HG02938 (cell line): ENCODE measurements at regions not wholly inside any gene's neighbourhood (a gene's known extent, or its start where the extent isn't known, plus 50 kb on each side); places are given as distances from the start of the nearest gene placed in this dataset.
"Not testable (repeated sequence)": the region's sequence is repeated elsewhere in the genome, so short reads cannot be mapped to it uniquely, and the experiment has no call there.

ENCODE experiments used
- ATAC-seq: cut with Tn5 transposase; IDR thresholded peaks from one replicate; pipeline ENCODE4 v1.9.1; 2021; ENCODE audit warnings: mild to moderate bottlenecking, moderate library complexity; ENCODE audit not compliant: unreplicated experiment

GRCh38 chr3:81998139-81998755 is 236.8 kb upstream of the GBE1 start:
- ATAC-seq = no peak

DNA sequence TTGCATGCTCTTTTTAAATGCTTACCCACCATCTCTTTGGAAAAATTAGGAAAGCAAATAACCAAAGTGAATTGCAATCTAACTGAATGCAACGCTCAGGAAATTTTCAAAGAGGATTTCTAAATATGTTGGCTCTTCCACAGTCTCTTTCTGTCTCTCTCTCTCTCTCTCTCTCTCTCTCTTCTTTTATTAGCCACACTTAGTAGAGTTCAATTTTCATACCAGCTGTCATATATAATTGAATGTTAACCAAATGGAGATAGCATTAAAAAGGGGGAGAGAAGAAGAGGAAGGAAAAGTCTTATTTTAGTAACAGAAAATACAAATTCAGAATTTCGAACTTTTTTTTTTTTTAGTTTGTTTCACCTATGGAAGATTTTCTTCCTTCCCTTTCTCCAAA is 235.9 kb upstream of the GBE1 start:
- no peak for ATAC-seq

GRCh38 chr3:81995329-81995728 is 233.9 kb upstream of the GBE1 start:
- no peak for ATAC-seq

DNA sequence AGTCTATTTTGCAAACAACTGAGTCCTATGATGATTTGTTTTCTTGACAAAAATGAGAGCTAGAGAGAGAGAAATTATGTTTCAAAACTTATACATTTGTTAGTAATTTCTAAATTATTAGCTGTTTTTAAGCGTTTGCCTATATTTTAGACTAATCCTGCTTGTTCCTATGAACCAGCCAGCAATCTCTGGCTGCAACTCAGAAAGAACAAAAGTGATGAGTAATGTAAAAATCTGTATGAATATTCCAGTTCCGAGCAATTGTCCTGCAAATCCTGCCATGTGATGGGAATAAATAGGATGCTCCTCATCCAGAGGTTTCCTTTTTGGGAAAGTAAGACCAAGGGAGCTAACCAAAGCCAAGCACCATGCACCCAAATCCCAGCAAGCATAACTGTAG is 228.3 kb upstream of the GBE1 start:
- ATAC-seq = no peak

DNA sequence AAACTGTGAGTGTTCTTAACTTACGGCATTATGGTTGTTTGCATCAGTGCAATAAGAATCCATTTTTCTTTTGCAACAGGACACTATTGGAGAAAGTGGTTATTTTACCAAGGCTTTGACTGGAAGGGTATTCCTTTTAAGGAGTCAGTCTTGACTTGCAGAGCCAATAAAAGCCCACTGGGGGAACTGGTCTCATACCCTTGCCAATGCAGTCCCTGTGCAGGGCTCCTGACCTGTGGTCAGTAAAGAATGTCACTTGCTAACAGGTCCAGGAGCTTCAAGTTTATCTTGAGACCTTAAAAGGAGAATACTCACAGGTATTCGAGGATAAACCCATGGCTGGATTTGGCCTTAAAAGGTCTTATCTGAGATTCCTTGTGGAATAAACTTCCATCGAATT is 227.8 kb upstream of the GBE1 start:
- no peak for ATAC-seq

DNA sequence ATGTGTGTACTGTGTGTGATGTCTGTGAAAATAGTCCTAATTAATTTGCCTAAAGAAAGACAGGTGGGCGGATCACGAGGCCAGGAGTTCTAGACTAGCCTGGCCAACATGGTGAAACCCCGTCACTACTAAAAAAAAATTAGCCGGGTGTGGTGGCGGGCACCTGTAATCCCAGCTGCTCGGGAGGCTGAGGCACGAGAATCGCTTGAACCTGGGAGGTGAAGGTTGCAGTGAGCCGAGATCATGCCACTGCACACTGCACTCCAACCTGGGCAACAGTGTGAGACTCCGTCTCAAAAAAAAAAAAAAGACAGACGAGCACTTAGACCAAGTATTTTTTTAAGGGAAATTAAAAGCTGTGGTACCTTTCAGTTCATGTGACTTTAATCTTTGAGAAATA is 226.0 kb upstream of the GBE1 start:
- ATAC-seq = not testable (repeated sequence)

DNA sequence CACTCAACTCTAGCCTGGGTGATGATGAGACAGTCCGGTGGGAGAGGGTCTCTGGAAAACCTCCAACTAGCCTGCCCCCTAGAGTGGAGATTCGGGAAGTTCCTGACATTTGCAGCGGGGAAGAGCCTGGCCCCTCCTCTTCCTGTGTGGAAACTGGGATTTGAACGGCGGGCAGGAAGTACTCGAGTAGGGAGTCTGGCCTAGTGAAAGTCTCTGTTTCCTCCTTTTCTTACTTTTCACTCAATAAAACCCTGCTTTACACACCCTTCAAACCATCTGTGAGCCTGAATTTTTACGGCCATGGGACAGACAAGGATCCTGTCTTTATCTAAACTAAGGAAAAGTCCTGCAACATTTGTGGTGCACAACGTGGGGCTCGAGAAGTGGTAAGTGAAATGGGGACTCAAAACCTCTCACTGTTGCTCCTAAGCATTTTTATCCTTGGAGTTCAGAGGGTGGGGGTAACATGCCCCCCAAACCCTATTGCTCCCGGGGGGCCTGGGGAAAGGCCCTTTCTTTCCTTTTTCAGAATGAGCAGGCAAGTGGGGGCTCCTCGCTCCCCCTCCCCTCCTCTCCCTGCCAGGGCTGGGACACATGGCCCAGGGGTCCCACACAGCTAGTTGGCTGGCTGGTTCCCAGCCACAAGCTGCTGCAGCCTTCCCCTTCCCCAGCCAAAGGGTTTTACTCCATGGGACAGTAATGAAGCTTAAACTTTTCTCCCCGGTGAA is 224.7 kb upstream of the GBE1 start:
- no peak for ATAC-seq

- ATAC-seq = no peak
Measured at GRCh38 chr3:81983382-81983781, 221.9 kb upstream of the GBE1 start.

DNA sequence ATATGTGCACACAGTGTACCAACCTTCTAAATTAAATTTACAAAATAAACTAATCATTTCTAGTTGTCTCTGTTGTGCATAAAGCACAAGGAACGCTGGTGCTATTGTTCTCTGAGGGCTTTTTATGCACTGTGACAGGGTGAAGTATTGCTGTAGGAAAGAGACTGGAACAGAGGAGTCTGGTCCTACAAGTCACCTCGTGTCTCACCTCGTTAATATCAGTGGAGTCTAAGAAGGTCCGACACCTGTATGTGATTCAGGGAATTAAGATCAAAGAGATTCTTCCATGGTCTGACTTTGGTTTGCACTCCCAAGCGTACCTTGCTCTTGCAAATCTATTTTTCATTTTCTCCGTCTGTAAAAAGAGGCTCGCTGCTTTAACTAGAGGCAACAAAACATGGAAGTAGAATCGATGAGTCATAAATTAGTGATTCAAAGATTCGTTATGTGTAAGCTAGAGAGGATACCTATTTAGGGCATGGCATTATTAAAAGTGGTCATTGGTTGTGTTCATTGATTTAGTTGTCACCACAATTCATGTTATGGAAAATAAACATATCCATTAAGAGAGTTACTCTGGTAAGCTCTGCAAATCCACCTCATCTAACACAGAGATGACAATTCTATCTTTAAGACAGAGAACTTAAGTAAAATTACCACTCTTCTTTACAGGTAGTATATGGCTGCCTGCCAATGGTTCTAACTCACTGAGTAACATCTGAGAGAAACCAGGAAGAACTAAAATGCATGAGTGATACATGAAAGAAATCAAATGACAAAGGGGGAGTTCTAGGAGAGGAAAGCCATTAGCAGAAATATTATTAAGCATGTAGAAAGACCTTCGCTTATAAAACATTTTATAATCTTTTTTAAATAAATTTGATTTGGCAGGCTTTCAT is 219.4 kb upstream of the GBE1 start:
- no peak for ATAC-seq

- no peak for ATAC-seq
Measured at GRCh38 chr3:81974751-81975150, 213.3 kb upstream of the GBE1 start.

DNA sequence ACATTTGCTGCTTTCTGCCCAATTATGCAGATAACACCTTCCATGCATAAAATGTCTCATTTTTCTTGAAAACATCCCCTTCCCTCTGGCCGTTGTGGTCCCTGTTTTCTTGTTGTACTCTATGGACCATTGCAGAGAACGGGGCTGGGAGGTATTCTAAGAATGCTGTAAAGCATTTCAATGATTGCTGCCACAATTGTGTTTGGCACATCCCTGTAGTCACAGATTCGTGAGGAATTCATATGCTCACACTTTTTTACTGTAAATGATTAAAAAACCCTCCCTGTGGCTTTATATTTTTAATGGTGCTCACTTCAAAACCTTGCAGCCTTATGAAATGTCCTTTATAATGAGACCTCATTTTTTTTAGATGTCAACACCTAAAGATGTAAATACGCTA is 207.2 kb upstream of the GBE1 start:
- no peak for ATAC-seq

GRCh38 chr3:81967393-81967792 is 205.9 kb upstream of the GBE1 start:
- no peak for ATAC-seq

DNA sequence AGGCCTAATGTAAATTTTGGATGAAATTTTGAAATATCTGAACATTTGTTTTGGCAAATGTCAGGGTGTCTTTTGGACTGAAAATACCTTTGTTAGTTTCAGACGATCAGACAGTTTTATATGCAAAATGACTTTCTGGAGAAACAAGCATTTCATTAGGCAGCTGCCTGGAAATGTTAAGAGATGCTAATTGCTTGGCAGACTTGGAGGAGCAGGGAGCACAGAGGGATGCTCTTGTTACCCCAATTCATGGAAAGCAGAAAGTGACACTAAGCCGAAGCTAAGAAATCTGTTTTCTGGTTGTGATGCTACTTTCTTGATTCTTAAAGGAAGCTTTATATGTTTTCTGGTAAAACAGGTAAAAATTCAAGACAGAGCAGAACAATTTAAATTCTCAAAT is 204.3 kb upstream of the GBE1 start:
- ATAC-seq = no peak

- ATAC-seq = no peak
Measured at GRCh38 chr3:81962396-81962795, 201.0 kb upstream of the GBE1 start.

DNA sequence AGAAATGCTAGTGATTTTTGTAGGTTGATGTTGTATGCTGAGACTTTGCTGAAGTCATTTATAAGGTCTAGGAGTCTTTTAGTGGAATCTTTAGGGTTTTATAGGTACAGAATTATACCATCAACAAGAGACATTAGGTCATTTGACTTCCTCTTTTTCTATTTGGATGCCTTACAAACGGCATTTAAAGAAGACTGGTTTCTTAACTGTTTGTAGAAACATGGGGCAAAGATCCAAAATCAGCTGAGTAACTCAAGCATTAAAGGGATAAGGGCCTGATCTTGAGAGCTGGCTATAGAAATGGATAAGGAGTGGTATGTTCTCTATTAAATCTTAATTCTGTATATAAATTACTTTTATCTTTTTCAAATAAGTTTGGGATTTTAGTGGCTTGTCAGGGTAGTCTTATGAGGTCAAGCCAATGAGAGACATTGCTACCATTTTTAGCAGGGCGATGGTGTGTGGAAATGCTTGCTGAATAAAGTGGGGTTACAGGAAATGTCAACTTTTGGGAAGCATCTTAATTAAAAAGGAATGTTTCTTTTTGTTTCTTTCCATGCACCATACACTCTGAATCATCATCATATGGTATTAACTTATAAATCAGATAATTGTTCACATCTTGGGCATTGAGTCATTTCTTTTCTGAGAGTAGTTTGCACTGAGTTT is 197.7 kb upstream of the GBE1 start:
- ATAC-seq = no peak

DNA sequence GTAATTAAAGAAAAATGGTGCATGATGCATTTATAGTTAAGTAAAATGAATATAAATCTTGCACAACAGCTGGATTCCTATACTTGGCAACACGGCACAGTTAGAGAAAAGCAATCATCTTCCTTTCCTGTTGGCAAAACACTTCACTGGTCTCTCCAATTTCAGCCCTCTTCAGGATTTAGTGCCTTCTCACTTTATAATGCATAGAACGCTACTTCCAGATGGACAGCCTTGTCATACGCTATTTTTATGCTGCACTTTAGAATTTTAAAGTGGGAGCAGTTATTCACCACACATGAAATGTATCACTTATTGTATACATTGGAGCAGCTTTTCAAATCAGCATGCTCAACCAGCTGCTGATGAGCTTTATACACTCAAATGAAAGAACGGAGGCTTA is 194.4 kb upstream of the GBE1 start:
- no peak for ATAC-seq

DNA sequence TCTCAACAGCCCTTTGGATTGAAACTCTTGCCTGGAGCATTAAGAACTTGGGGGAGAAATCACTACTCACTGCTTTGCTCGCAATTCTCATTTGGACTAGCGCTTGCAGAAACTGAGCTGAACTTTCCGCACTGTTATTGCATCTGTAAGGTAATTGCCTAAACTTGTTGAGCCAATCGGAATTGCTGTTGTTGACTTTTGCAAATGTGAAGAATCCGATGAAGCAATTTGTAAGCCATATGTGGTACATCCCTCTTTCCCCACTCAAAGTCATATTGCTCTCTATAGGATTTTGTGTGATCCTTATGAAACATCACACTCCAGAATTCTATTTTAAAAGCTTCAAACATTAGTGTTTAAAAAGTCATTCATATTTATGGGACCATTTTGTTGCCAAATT is 191.7 kb upstream of the GBE1 start:
- ATAC-seq = no peak

DNA sequence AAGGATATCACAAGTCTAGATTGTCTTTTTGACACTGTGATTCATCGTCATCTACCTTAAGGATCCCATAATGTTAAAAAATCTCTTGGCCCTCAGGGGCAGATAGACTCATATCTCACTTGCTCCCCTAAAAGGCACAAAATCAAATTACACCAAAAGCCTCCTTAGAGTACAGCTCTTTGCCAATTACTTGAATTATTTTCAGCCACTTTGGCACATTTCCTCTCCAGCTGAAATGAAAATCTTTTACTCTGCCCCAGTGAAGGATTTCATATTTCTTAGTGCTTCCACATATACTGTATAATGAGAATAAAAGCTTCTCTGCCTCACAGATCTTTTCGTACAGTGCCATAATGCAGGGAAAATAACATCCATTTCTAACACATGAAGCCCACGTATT is 190.7 kb upstream of the GBE1 start:
- no peak for ATAC-seq

GRCh38 chr3:81951636-81952035 is 190.2 kb upstream of the GBE1 start:
- ATAC-seq = no peak

GRCh38 chr3:81951106-81951505 is 189.7 kb upstream of the GBE1 start:
- ATAC-seq = no peak

- ATAC-seq = no peak
Measured at GRCh38 chr3:81947359-81947758, 185.9 kb upstream of the GBE1 start.
